ENCODE measurements at regions not wholly inside any gene's neighbourhood (a gene's known extent, or its start where the extent isn't known, plus 50 kb on each side); places are given as distances from the start of the nearest gene placed in this dataset.

- no peak for DNase-seq
These were observed 113.6 kb upstream of the PTPN1 start for GRCh38 chr20:50396623-50397022.

GRCh38 chr20:50397058-50397457 is 113.1 kb upstream of the PTPN1 start:
- no peak for DNase-seq

DNA sequence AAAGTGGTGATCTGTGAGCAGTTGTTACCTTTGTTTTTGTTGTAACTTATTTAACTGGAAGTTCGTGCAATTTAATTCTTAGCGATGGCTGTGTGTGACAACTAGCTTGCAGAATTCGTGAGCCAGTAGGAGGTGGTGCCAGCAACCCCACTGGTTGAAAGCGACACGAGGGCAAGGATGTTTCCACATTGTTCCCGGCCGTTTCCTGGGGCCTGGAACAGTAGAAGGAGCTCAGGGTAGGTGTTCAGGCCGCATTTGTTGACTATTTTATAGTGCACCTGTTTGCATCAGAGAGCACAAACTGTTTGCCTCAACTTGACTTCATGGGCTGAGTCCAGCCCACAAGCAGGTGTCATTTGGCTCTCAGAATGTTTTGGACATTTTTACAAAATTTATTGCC is 112.1 kb upstream of the PTPN1 start:
- DNase-seq: no peak

DNA sequence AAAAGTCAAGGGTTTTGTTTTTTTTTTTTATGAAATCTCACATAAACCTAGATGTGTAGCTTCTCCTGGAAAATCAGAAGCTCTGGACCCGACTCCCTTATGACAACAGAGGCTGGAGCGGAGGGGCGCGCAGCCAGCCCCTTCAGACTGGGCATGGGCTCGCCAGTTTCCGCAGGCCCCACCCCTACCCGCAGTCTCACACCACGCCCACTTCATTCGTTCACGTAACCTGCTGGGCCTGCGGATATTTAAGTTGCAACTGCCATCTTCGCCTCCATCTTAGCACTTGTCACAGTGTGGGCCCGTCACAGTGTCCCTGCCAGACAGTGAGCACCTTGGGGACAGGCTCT is 111.7 kb upstream of the PTPN1 start:
- DNase-seq: no peak

DNA sequence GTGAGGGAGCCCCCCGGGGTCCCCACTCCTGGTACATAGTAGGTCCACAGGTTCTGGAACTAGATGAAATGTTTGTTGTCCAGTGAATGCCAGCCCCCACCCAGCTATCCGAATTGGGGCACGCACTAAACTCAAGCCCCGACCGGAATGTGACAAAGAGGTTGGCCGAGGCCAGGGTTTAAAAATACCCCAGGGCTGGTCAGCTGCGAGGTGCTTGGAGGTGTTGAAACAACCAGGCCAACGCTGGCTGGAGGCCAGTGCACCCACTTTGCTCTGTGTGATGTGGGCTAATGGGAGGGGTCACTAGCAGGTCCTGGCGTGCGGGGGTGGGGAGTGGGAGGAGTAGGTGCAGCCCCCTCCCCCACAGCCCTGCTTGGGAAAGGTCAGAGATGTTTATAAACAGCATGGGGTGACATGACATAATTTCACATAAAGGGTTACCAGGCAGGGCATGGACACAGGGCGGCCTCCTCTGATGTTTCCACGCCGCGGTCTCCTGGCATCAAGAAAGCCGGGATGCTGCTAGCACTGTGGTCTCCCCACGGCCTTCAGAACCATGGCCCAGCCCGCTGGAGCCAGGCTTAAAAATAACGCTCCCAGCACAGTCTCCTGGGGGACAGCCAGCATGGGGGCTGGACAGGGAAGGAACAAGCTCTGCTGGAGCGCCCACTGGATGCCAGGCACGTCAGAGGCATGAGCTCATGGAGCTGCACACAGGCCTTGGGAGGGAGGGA is 111.2 kb upstream of the PTPN1 start:
- no peak for DNase-seq

DNA sequence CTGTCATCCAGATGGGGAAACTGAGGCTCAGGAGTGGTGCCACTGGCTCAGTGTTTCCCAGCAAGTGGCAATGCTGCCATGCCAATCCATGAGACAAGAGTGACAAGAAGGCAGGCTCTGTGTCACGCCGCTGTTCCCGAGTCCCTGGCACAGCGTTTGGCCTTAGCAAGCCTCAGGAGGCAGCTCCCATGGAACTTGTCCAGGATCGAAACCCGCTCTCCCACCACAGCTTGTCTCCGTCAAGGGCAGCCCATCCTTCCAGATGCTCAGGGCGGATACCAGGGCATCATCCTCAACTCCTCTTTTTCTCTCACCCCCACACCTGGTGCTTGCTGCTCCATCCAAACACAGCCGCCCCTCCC is 110.6 kb upstream of the PTPN1 start:
- no peak for DNase-seq

DNA sequence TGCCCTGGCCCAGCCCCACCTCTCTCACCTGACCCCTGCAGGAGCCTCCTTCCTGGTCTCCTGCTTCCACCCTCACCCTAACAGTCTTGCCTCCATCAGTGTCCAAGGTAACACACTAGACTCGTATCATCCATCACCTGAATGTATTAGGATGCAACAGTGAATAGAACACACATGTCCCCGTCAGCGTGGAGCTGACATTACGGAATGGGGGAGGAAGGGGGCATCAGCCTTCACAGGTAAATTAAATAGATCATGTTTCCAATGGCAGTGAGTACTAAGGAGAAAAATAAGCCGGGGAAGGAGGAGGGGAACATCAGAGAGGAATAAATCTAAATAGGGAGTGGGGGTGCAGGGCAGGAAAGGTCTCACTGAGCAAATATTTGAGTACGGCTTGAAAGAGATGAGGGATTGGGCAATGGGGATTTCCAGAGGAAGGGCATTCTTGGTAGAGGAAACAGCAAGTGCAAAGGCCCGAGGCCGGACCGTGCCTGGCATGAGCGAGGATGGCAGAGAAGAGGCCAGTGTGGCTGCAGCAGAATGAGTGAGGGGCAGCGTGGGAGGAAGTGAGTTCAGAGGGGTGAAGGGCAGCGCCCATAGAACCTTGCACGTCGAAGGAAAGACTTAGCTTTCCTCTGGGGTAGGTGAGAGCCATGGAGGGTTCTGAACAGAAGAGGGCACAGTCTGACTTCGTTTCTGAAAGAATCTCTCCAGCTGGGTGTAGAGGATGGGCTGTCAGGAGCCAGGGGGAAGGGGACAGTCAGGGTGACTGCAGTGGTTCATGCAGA is 110.1 kb upstream of the PTPN1 start:
- no peak for DNase-seq

GRCh38 chr20:50400705-50401586 is 109.2 kb upstream of the PTPN1 start:
- DNase-seq: no peak

DNA sequence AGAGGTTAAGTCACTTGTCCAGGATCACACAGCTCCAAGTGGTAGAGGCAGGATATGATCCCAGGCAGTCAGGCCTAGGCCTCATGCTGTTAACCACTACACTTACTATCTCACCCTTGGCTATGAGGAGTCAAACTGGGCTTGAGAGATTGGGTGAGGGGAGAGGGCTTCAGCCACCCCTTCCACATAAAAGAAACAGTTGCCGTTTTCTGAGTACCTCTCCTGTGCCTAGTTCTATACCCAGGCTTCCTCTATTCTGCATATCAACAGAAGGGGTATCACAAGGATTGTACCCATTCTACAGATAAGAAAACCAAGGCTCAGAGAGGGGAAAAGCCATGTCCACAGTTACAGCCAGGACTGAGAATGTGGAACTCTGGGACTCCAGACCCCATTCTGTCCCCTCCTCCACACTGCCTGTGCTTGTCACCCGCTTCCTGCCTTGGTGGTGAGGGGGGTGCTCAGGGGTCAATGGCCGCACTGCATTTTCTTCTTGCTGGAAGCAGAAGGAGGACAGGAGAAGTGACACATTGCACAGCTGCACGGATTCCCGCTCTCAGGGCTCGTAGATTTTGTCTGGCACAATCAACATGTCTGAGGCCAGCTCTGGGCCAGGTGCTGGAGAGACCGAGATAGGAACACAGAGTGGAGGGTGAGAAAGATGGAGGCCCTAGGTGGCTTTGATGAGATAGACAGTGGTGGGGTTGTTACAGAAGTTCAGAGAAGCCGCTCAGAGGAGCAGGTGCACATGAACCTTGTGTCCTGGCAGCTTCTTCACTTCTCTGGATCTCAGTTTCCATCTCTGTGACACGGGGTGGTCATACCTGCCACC is 108.4 kb upstream of the PTPN1 start:
- no peak for DNase-seq

GRCh38 chr20:50403565-50404418 is 106.4 kb upstream of the PTPN1 start:
- DNase-seq: no peak

DNA sequence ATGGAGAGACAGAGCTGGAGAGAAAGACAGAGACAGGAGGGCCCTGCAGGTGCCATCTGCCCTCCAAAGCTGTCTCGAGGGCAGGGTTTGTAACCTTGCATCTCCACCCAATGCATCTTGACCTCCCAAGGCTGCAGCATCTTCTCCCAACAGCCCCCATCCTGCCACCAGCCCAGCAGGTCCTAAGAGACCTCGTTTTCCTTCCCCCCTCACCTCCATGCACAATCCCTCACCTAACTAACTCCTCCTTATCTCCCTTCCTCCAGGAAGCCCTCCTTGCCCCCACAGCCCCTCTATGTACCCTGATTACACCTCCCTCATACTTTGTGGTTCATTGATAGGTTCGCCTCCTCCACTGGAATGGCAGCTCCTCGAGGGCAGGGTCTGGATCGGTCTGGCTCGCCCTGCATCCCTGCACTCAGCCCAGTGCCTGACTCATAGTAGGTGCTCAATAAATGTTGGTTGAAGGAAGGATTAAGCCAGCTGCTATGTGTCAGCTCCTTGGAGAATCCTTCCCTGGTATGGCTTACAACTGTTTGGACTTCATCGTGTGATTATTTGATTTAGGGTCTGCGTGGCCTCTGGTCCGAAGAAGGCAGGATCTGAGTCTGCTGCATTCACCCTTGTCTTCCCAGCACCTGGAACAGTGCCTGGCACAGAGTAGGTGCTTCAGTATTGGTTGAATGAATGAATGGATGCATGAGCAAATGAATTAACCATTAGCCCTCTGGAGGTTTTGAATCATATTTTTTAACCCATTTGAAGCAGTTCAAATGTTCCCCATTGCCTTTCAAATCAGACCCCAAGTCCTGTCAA is 105.6 kb upstream of the PTPN1 start:
- no peak for DNase-seq

DNA sequence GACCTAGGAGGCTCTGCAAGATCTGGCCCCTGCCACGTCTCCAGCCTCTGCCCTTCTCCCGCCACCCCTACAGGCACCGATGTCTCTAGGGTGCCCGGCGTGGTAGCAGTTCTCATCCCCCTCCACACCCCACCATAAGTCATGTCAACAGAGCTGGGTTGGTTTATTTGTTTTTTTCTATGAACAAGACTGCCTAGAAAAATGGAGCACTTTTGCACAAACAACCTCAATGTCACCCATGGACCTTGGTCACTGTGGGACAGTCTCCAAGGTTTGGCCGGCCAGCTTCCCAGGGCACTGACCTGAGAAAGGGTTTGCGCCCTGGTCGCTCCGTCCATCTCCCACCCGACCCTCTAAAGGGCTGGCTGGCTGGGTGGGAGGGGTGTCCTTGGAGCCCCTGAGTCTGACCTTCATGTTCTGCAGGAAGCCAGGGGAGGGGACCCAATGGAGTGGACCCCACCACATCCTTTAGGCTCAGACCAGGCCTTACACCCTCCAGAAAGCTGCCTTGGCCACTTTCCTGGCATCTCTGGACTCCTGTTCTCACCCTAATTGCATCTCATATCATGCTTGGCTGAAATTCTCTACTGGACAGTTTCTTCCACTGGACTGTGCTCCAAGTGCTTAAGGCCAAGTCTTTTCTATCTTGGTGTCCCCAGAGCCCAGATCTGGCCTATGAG is 104.8 kb upstream of the PTPN1 start:
- no peak for DNase-seq

GRCh38 chr20:50405915-50406609 is 104.1 kb upstream of the PTPN1 start:
- DNase-seq: no peak

DNA sequence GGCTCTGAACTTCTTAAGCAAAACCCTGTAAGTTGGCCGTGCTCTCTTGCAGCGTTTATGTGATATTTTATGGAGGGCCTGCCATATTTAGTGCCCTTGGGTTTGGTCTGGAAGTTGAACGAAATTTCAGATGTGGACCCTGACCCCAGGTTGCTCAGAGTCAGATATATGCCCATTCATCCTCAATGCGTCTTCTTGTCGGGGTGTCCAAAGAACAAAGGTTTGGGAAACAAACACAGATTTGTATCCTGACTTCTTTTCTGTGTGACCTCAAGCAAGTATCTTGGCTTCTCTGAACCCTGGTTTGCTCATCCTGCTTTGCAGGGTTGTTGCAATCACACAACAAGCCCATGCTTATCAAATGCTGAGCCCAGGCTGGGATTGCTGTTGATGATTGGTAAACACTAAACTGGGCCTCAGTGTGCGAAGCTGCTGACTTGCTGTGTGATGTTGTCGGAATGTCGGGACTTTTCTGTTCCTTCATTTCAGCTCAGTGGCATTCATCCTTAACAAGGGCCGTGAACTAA is 103.5 kb upstream of the PTPN1 start:
- DNase-seq: no peak

- DNase-seq: no peak
These were observed 101.4 kb upstream of the PTPN1 start for GRCh38 chr20:50408526-50409364.

DNA sequence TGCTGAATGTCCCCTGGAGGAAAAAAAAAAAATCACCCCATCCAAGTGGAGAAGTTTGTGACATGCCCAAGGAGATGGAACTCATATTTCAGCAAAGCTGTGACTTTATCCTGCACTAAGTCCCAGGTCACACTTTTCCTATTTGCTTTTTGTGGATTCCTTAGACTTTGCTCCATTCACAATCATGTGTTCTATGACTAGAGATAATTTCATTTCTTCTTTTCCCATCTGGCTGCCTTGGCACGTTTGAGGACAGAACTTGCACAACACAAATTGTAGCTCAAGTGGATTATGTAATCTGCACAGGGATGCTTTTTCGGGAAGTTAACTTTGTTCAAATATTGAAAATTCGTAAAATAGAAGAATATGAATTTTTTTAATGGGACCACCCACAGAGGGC is 100.7 kb upstream of the PTPN1 start:
- DNase-seq: no peak

GRCh38 chr20:50410343-50410742 is 99.8 kb upstream of the PTPN1 start:
- no peak for DNase-seq

DNA sequence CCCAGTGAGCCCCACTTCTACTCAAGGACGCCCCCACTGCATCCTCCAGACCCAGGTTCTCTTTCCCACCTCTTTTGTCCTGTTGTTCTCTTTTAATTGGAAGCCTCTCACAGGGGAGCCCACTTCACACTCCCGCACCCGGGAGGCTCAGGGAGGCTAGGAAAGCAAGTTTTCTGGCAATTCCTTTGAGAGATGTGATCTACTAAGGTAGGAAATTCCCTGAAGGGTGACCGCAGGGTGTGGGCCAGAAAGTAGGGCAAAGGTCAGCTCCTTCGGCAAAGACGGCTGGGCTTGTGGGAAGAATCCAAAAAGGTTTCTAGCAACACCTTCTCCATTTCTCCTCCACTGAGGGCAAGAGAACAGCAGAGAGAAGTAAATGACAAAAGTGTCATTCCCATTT is 98.1 kb upstream of the PTPN1 start:
- DNase-seq: no peak

All from NCI-H2227 treated with DMSO at 0.1 percent for 48 hours (cell line).